Left hindlimb (tissue), 1 donor: ENCODE measurements at regions not wholly inside any gene's neighbourhood (a gene's known extent, or its start where the extent isn't known, plus 50 kb on each side); places are given as distances from the start of the nearest gene placed in this dataset.
"Not testable (repeated sequence)": the region's sequence is repeated elsewhere in the genome, so short reads cannot be mapped to it uniquely, and the experiment has no call there.

ENCODE experiments used
- DNase-seq: peaks from one replicate; pipeline ENCODE4 v3.0.0-alpha.2; 2018

DNA sequence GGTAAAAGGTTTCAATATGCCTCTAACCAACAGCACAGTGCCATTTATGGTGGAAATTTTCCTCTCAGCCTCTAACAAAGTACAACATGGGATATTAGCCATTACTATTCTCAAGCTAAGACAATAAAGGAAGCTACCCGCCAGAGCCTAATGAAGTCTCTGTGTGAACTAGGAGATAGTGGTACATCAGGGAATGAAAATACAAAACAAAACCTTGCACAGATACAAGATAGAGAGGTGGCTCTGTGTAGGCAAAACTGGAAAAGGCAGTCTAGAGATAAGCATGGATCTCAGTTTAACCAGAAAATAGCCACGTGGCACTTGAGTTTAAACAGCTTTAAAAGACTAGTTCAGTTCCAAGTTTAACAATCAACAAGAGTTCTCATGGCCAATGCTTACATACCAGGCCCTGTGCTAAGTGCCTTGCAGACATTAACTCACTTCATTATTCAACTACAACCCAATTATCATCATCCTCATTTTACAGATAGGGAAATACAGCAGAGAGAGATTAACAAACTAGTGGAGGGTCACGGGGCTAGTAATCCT is 279.3 kb downstream of the IGSF11 start:
- DNase-seq, result no peak

DNA sequence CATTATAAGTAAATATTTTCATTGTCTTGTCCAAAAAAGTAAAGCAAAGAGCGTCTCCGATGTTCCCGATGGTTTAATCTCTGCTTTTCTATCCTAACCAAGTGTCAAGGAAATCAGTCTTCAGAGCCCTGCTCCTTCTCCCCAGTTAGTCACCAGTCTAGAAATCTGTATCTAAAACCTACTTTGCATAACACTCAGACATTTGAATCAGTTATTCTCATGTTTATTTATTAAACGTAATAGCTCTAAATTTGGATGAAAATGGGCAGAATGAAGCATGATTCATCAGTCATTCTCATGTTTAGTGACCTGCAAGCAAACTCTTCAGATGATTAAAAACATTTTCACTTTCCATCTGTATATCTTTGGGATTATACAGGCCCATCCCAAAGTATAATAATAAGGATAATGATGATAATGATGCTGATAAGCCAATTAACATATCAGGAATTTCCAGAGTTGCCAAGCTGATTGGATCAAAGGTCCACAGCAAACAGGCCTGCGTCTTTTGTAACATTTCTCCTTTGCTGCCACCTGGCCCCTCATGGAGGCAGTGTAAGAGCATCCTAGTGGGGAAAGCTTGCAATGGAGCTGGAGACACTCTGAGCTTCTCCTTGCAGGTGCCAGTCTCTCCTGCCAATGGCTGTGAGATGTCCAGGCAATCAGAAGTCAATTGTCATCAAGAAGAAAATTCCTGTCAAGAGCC is 273.9 kb downstream of the IGSF11 start:
- DNase-seq, result no peak

DNA sequence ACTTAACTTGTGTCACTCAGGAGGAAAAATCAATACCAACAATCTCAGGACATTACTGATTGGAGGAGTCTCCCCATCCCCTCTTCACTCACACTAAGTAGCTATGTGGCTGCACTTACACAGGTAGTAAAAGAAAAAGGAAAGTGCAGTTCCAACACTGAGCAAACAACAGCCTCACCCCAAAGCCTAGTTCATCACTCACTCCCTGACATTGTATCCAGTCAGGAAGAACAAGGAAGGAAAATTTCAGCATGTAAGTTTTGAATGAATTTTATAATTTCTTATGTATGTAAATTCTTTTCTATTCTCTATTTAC is 273.4 kb downstream of the IGSF11 start:
- no peak for DNase-seq

DNA sequence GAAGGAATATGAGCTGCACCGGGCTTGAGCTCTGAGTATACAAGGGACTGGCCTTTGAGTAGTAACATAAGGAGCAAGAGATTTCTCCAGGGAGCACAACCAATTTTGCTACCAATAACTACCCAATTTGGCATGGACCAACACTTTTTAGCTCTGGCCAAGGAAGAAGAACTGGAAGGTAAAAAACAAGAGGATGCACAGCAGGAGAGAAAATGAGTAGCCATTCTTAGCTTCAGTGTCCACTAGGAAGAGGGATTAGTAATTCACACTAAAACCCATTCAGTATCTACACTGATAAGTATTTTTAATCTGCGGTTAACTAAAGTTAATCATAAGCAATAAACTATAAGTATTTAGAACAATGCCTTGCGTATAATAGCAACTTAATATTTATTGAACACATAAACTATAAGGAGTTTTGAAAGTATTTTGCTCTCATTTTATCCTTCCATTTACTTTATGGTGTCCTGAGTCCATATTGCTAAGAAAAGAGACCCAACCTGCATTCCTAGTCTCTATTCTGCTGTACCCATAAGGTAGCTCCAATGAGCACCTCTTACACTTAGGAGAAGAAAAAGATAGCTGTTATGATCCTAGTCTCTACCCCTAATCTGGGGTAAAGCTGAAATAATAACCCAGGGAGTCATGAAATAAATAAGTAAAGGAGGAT is 268.9 kb downstream of the IGSF11 start:
- DNase-seq, result no peak

DNA sequence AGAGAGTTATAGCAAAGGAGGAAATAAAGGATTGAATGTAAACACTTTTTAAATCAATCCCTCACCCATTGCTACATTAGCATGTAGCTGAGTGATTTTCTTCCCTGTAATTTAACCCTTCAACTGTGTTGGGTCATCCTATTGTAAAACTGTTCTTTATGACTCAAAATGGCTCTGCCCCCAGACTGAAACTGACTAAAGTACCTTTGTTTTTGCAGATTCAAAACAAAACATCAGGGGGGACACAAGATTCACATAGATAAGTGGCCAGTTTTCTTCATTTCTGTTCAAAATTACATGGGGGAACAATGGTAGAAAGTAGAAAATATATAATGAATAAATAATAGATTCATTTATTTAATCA is 268.4 kb downstream of the IGSF11 start:
- DNase-seq, result no peak

DNA sequence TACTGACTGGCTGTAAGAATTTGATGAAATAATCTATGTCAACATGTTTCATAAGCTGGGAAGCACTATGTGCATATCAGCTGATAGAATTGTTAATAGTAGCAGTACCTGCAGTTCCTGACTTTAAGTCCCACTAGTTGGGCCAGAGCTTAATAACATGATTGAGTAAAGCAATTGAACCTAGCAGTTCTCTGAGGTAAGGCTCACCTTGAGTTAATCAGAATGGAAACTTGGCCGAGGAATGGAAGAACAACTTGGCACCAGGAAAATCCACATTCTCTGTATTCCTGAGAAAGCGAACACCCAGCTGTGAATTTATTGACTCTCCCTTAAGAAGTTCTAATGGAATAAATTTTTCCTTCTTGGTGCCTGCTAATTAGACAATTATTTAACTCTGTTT is 262.6 kb downstream of the IGSF11 start:
- DNase-seq, result no peak

DNA sequence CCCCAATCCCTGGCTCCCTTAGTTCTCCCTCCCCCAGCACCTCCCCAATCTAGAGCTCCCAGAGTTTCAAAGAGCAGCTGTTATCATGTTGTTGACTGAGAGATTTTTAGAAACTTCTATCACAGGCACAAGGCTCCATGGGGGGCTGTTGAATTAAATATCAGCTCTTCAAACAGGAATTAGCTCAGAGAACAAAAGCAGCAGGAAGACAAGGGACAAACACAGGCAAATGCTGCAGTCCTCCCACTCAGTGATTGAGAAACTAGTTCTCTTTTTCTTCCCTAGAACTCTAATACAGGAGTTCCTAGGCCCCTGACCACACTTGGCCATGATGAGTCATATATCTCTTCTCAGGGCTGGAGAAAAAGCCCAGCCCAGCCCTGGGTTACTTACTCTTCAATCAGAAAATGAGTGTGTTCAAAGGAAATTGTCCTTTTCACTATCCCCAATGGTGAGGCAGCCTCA is 262.1 kb downstream of the IGSF11 start:
- DNase-seq, result no peak

DNA sequence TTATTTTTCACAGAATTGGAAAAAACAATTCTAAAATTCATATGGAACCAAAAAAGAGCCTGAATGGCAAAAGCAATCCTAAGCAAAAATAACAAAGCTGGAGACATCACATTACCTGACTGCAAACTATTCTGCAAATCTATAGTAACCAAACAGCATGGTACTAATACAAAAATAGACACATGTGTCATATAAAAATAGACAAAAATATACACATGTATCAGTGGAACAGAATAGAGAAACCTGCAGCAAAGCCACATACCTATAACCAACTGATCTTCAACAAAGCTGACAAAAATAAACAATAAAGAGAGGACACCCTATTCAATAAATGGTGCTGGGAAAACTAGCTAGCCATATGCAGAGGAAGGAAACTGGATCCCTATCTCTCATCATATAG is 259.6 kb downstream of the IGSF11 start:
- DNase-seq, result no peak

DNA sequence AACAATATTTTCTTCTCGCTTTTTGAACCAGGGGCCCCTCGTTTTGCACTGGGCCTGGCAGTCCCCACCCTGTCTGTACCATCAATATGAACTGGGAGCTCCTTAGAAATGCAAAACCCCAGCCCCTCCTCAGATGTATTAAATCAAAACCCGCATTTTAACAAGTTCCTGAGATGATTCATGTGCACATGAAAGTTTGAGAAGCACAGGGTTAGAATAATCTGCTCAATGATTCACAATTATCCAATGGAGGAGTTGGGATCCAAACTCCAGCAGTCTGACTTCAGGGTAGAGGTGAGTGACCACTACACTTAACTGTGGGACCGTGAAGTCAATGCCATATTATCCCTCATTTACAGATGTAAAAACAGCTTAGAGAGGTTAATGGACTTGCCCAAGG is 256.4 kb downstream of the IGSF11 start:
- DNase-seq, result no peak

DNA sequence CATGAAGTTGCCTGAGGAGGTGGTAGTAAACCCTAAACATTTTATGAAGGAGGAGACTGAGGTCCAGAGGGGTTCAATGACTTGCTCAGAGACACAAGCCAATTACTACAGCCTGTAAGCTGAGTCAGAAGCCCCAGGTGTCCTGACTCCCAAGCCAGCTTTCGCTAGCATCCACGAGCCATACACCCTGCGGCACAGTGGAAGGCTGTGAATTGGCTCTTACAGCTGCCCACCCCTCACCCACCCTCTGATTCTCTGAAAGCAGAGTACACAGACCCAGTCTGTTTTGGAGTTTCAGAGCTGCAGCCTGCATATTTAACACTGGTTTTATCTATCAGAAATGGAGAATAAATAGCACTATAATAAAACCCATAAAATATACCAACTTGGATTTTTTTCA is 253.4 kb downstream of the IGSF11 start:
- no peak for DNase-seq

DNA sequence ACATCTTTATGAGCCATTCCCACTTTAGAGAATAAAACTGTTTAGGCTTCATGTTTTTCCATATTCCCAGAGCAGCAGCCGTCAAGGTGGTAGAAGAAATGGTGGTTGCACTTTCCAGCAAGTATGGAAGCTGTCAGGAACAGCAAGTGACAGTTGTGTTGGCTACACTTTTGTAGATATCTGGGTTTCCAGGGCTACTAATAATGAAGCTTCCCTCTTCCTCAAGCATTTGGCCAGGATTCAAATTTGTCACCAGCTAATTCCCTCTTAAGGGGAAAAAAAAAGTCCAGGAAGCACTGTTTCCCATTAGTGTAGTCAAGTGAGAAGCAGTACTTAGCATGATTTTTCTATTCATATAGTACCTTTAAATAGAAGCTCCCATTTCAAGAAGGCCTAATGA is 252.8 kb downstream of the IGSF11 start:
- DNase-seq, result no peak

DNA sequence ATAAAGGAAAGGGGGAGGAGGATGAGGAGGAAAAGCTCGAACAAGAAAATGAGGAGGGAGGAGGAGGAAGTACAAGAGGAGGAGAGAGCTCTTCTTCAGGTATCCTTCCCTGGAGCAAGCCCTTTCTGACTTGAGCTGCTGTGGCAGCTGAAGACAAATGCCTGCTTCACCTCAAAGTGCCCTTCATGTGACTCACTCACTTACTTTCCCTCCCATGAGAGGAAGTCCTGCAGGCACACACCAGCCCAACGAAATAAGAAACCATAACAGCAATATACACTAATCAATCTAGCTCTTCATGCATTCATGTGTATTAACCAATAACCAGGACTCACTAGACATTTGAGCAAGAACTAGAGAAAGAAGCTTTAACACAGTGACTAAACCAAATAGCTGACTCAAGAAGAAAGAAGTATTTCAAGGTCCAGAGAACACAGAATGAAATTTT is 251.9 kb downstream of the IGSF11 start:
- no peak for DNase-seq

DNA sequence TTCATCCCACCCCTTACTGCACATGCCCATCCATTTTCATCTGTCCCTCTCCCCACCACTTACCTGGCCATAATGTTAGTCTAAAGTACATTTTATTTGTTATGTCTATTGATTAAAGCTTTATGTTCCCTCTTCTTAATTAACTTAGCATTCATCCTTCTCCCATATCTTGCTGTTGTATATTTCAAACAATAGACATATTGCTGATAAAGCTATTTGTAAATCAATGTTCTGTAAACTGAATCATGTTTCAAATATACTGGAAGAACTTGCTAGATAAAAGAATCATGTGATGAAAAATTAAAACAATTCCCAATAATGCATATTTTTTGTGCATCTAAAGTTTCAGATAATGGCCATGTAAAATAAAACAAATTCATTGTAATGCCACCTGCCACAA is 249.2 kb downstream of the IGSF11 start:
- DNase-seq, result no peak

DNA sequence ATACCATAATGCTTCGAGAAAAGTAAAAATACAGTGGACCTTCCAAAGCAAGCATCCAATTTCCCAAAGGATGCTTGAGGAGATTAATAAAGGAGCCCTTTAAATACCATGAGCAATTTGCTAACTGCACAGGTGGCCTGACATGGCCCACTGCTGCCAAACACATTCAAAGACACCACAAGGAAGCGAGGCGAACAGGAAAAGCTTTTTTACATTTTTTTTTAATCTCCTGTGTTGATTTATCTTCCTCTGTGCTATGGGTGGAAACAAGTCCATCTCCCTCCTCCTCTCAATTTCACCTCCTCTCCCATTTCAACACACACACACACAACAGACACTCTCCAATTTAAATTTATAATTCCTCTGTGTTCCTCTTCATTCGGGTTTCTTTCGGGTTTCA is 243.4 kb downstream of the IGSF11 start:
- DNase-seq, result no peak

DNA sequence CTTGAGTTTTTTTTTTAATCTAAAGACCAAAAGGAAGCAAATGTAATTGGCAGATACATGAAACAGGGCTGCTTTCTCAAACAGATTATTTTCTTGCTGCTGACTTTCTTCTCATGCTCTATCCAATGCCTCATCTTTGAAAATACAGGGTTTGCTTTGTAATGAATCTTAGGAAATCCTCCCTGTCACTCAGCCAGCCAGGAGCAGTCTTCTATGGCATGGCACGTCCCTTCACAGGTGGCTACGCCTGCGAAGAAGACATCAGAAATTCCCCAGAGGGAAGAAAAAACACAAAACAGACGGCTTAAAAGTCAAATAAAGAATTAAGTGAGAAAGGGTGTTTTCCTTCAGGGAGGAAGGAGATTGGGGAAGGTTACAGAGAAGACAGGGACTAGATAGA is 242.5 kb downstream of the IGSF11 start:
- DNase-seq, result no peak

DNA sequence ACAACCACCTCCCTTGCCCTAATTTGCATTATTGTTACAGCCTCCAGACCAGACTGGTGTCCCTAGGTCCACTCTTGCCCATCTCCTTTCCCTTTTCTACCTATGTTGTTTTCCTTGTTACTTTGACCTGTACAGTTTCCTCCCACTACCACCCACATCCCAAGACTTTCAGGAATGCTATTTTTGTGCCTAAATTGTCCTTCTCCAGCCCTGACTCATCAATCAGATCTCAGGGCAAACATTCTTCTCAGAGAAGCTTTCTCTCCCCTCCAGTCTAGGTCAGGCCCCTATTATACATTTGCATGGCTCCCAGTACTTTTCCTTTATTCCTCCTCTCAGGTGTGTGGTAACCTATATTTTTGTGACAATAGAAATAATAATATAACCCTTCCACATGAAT is 241.5 kb downstream of the IGSF11 start:
- no peak for DNase-seq

DNA sequence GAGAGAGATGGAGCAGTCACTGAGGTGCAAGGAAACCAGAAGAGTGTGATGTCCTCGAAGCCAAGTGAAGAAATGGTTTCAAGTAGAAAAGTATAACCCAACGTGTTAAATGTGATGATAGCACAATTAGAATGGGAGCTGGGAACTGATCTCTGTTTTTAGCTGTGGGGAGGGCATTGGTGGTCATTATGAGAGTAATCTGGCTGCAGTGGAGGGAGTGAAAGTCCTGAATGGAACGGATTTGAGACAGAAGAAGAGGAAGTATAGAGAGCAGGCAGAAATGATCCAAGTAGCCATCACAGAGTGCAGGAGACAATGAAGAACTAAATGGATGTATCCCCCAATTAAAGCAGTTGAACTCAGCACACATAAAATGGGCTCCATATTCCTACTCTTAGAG is 235.3 kb downstream of the IGSF11 start:
- DNase-seq, result no peak

DNA sequence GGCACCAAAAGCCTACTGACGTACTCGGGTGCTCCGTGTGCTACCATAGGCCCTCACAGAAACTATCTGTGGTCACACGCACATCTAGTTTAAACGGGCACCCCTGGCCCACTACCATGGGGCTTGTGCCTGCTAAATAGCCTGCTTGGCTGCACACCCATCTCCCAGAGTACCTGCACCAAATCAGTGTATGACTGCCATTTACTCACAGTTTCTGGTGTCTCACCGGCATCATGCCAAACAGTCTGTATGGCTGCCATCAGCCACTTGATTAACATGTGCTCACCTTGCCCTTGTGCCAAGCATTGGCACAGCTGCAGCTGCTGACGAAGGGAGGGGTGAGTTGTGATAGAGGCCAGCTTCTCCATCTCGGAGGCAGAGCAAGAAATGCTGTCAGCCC is 232.7 kb downstream of the IGSF11 start:
- DNase-seq, result no peak

DNA sequence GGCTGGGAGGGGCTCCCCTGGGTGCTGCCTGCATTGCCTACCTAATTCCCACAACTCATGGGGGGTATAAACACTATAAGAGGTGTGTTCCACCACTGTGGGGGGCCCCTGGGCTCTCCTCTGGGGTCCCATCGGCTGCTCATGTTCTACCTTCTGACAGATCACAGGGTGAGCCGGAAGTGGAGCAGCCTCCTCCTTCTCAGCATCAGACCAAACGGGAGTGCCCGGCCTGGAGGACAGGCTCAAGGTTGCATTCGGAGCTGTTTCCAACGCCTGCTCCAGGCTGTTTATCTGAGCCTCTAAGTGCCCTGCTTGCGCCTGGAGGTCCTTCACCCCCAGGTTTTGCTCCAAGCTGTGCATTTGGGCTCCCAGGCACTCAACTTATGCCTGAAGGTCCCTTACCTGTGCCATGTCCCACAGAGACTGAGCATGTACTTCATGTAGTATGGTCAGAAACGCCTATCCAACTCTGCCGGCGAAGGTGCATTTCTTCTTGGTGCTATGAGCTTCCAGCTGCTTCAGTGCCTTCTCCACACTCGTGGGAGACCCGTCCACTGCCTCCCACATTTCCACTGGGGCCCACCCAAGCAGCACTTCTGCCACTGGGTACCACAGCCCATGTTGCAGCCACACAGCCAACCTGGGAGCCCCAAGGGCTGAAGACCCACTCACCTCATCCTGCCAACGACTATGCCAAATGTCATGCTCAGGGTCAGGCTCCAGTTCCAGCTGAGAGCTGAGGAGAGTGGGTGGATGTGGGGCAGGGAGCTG is 232.1 kb downstream of the IGSF11 start:
- DNase-seq, result no peak

DNA sequence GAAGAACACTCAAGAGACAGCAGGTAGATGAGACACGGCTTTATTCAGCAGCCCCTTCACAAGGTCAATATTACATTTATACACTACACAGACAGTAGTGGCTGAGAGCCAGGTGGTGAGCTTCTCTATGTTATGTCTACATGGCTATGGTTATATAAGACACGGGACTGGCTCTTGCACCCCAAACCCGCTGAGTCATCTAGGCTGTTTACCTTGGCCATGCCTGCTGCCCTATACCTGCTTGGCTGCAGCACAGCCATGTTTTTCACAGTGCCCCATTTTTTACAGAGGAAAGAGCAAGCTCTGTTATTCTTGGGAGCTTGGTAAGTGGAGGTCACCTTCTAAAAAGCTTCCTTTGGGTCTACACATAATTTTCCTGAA is 231.6 kb downstream of the IGSF11 start:
- no peak for DNase-seq

DNA sequence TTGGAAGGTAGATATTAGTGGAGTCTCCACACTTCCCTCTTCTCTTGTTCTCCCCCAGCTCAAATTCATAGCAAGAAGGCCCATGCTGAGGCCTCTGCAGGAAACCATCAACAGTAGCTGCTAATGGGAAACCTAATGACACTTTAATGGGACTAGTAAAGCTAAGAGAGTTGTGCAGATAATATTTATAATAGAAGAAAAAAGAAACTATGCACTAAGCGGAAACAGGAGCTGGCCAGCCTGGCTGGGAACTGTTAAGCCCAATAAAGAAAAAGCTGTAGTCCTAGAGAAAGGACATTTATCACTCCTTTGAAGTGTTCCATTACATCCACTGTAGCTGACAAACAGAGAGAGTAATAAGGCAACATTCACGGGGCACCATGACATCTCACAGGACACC is 229.6 kb downstream of the IGSF11 start:
- no peak for DNase-seq

DNA sequence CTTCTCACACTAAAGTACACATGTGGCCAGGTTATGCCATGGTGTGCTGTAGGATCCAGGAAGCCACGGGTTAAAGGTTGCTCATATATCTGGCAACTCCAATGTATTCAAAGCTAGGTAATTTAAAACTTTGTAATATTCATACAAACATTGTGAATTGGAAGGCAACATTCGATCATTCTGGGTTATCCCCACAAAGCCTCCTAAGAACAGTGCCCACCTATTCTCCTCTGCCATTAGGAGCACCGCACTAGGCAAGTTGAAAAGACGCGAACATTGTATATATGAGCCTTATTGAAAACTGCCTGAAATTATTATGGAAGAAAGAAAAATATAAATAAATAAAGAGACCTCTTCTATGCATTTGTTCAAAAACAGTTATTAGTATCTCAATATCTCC is 228.2 kb downstream of the IGSF11 start:
- no peak for DNase-seq

DNA sequence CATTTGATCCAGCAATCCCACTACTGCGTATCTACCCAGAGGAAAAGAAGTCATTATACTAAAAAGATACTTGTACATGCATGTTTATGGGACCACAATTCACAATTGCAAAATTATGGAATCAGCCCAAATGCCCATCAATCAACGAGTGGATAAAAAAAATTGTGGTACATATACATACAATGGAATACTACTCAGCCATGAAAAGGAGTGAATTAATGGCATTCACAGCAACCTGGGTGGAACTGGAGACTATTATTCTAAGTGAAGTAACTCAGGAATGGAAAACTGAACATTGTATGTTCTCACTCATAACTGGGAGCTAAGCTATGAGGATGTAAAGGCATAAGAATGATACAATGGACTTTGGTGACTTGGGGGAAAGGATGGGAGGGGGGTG is 227.3 kb downstream of the IGSF11 start:
- DNase-seq, result not testable (repeated sequence)

DNA sequence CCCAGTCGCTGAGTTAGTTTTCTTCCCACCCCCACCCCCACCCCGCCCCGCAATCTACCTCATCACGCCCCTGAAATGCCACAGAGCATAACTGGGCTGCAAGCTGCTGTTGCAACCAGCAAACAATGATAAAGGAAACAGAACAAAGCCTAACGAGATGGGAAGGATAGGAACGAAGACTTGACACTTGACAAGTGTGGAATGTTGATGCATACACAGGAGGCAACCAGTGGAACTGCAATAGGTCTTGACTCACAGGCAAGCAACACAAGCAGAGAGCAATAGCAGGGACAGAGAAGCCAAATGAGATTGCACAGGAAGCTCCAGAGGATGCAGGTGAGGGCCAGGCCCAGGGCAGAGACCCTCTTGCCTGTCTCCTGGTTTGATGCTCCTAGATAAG is 225.9 kb downstream of the IGSF11 start:
- no peak for DNase-seq
